ENCODE measurements at regions not wholly inside any gene's neighbourhood (a gene's known extent, or its start where the extent isn't known, plus 50 kb on each side); places are given as distances from the start of the nearest gene placed in this dataset.
"Not testable (repeated sequence)": the region's sequence is repeated elsewhere in the genome, so short reads cannot be mapped to it uniquely, and the experiment has no call there.

GRCh38 chr1:83478127-83478526 lies 520.8 kb downstream of the TTLL7 start:
- not testable (repeated sequence) for TF ChIP-seq EP300, CTCF, POLR2A, POLR2AphosphoS5 (IDR thresholded peaks at IDR 0.05)

All from suprapubic skin (tissue), 4 donors.